Panc1 (cell line): ENCODE measurements at regions not wholly inside any gene's neighbourhood (a gene's known extent, or its start where the extent isn't known, plus 50 kb on each side); places are given as distances from the start of the nearest gene placed in this dataset.

Experiments
- ATAC-seq: fragments of 200-7000 bp; cut with Tn5 transposase; 2 replicates; pipeline ENCODE4 v1.9.1; 2020; ENCODE audit warnings: mild to moderate bottlenecking, moderate library complexity
- BruUV-seq: library from RNA; stranded (reverse); fragments of 400-500 nt; replicated peaks from 2 replicates; lab custom pipeline; 2021; lab: Mats Ljungman, UMichigan
- CTCF ChIA-PET: fragments of 300-600 bp; sonication (Branson Sonifier 250); formaldehyde crosslinking; loops from one replicate; lab custom pipeline; 2022; ENCODE audit warnings: antibody characterized with exemption; lab: Charles Lee
- POLR2A ChIA-PET: fragments of 300-600 bp; sonication (Branson Sonifier 250); formaldehyde crosslinking; loops from one replicate; lab custom pipeline; 2022; ENCODE audit warnings: antibody characterized with exemption; lab: Charles Lee
- DNase-seq: peaks from one replicate; pipeline ENCODE4 v3.0.0-alpha.2; 2010; ENCODE audit warnings: low read depth, low spot score
- H3K27ac ChIP-seq: 2 replicates; pipeline ENCODE4 v1.5.1; 2011; ENCODE audit warnings: mild to moderate bottlenecking, low read length, inconsistent platforms
- H3K27me3 ChIP-seq: fragments of 200-500 bp; sonication (Bioruptor generic); 2 replicates; pipeline ENCODE4 v1.6.0; 2014; ENCODE audit warnings: low read length, inconsistent platforms; ENCODE audit not compliant: control insufficient read depth, insufficient read depth
- H3K36me3 ChIP-seq: fragments of 200-500 bp; sonication (Bioruptor generic); 2 replicates; pipeline ENCODE4 v1.5.1; 2014; ENCODE audit warnings: inconsistent platforms, mild to moderate bottlenecking, low read length, moderate library complexity; ENCODE audit not compliant: control insufficient read depth, insufficient read depth
- H3K4me1 ChIP-seq: 2 replicates; pipeline ENCODE4 v1.5.1; 2011; ENCODE audit warnings: inconsistent platforms, mild to moderate bottlenecking, low read length, moderate library complexity; ENCODE audit not compliant: control insufficient read depth, insufficient read depth
- H3K4me3 ChIP-seq, 2 experiments: 2 replicates each; pipeline ENCODE4 v1.5.1; 2011 to 2012; ENCODE audit warnings: low read depth in 2 of 2, low read length in 2 of 2, mild to moderate bottlenecking in 2 of 2, inconsistent platforms in 1 of 2, moderate library complexity in 1 of 2
- H3K9me3 ChIP-seq: fragments of 200-500 bp; sonication (Bioruptor generic); 2 replicates; pipeline ENCODE4 v1.5.1; 2014; ENCODE audit warnings: low read depth, mild to moderate bottlenecking, inconsistent platforms, low read length, moderate library complexity; ENCODE audit not compliant: control insufficient read depth, insufficient read depth
- CTCF ChIP-seq: fragments of 450-650 bp; IDR thresholded peaks from 2 replicates; pipeline ENCODE4 v1.5.1; 2017; ENCODE audit warnings: mild to moderate bottlenecking
- POLR2AphosphoS5 ChIP-seq: IDR thresholded peaks from 2 replicates; pipeline ENCODE4 v1.6.1; 2012; ENCODE audit warnings: mild to moderate bottlenecking, low read depth, low read length, moderate library complexity
- REST ChIP-seq, 2 experiments: IDR thresholded peaks; 2 replicates each; pipeline ENCODE4 v1.6.1; 2011 to 2012; ENCODE audit warnings: low read depth in 2 of 2, control low read depth in 1 of 2, low read length in 1 of 2, mild to moderate bottlenecking in 1 of 2, moderate library complexity in 1 of 2; ENCODE audit not compliant: insufficient read depth in 1 of 2
- SIN3A ChIP-seq: IDR thresholded peaks from 2 replicates; pipeline ENCODE4 v1.6.1; 2012; ENCODE audit warnings: low read depth, mild to moderate bottlenecking, low read length, moderate library complexity, borderline replicate concordance; ENCODE audit not compliant: insufficient read depth
- TCF7L2 ChIP-seq: IDR thresholded peaks from 2 replicates; pipeline ENCODE4 v1.6.1; 2011; ENCODE audit warnings: mild to moderate bottlenecking, low read depth, low read length, inconsistent platforms
- in situ Hi-C: cut with HindIII; loops from 2 replicates; pipeline ENCODE4 v1.10.0; 2016; ENCODE audit warnings: low sequenced_read_pairs, low pct_unique_long_range_greater_than_20kb
- intact Hi-C: fragments of 100-400 bp; cut with micrococcal nuclease; formaldehyde crosslinking; loops from one replicate; pipeline ENCODE4 v1.10.0; 2022; ENCODE audit not compliant: unreplicated experiment

GRCh38 chr2:158918452-158918851, 50.0 kb upstream of the TANC1 start:
- intact Hi-C loops: no loop called here
- Histone ChIP-seq H3K27me3 (no peaks in the 10 kb centered on the region), H3K4me3 (no peak overlapping the region), H3K36me3 (no peaks in the 10 kb centered on the region), H3K27ac (no peak overlapping the region), H3K9me3 (no peaks in the 10 kb centered on the region), H3K4me1 (no peaks in the 10 kb centered on the region)
- CTCF ChIA-PET: no interaction called here
- TF ChIP-seq REST (IDR thresholded peaks at IDR 0.05; ENCODE audit: insufficient read depth in 1 of 2, low read depth in 2 of 2, low read length in 1 of 2) (no peak), POLR2AphosphoS5 (no peak), SIN3A (no peak), CTCF (no peak), TCF7L2 (no peak)
- no peak for ATAC-seq
- no peak for DNase-seq
- POLR2A ChIA-PET: no interaction called here
- in situ Hi-C loops: no loop called here
- BruUV-seq: no TSS peak
